UCSD-AML1 (cell line): ENCODE measurements at regions not wholly inside any gene's neighbourhood (a gene's known extent, or its start where the extent isn't known, plus 50 kb on each side); places are given as distances from the start of the nearest gene placed in this dataset.

Experiments used
- DNase-seq: peaks from one replicate; lab custom pipeline; 2025; ENCODE audit not compliant: unreplicated experiment; lab: John Stamatoyannopoulos, UW

- no peak for DNase-seq
These were observed 444.9 kb downstream of the DMAC1 start for GRCh38 chr9:7354704-7355103.

DNA sequence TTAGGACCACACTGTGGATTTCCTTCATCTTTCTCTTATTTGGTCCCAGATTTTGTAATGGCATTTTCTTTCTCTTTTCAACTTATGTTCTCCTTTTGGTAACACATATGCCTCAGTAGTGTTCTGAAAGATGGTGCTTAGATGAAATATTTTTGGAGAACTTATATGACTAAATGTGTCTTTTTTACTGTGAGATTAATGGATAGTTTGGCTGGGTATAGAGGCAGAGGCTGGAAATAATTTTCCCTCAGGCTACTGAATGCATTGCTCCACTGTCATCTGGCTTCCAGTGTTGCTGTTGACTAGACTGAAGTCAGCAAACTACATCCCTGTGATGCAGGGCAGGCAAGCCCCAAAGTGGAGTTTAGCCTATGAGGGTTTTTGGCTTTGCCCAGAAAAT lies 450.9 kb downstream of the DMAC1 start:
- no peak for DNase-seq

GRCh38 chr9:7347556-7347955 lies 452.0 kb downstream of the DMAC1 start:
- no peak for DNase-seq

DNA sequence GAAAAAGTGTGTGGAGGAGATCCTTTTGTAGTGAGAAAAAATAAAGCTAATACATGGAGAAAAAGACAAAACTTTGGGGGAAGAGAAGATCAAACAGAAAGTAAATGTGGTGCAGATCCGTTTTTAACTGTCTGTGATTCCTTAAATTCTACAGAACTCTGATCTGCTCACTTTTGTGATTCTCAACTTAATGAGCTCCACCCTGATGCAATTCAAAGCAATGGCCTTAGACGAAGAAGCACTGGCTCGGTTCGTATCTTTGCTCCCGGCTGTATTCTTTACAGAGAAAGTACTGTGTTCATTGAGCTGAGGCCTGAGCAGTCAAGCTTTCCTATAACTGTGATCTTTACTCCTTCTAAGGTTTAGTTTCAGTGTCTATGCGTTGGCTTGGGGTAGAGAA lies 453.4 kb downstream of the DMAC1 start:
- DNase-seq, result no peak

- DNase-seq, result no peak
These were observed 456.8 kb downstream of the DMAC1 start for GRCh38 chr9:7342736-7343135.

- no peak for DNase-seq
These were observed 457.3 kb downstream of the DMAC1 start for GRCh38 chr9:7342229-7342628.

GRCh38 chr9:7341571-7341970 lies 458.0 kb downstream of the DMAC1 start:
- no peak for DNase-seq

DNA sequence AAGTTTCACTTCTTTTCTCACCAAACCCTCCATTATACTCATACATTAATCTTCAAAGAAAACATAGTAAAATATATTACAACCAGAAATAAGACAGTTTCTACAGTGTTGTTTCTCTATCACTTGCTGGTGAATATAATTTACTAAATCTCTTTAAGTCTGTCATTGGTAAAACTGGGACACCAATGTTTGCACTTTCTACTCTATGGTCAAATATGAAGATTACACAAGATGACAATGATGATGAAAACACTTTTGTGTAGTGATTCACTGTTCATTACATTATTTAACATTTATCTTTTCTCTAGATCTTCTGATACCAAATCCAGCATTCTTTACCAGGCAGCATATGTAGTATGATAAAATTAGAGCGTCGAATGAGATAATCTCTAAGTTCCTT lies 459.1 kb downstream of the DMAC1 start:
- no peak for DNase-seq

GRCh38 chr9:7338586-7339281 lies 460.8 kb downstream of the DMAC1 start:
- DNase-seq, result no peak

DNA sequence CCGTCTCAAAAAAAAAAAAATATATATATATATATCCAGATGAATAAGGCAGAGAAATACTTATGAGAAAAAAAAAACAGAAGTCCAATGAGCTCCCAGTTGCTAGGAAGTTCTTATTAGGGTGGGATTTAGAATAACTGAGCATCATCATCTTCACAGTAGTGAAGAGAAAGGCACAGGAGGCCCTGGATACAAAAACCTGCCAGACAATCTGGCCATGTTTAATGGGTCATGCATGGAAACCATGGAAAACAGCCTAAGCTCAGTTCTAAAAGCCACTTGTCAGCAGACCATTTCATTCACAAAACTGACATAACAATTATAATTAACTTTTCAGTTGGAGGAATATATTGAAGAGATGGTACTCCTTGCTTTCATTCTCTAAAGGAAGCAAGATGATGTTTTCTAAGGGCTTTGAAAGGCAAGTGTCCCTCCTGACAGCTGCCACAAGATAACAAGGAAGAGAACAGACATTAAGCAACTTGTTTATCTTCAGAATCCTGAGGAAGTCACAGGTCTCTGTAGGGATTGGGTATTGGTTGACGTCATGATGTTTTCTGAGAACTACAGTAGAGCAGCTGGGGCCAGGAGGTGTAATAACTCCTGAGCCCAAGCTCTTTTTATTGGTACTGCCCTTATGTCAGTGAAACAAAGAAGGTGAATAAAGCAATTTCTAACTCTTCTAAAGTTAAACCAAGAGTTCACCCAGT lies 463.1 kb downstream of the DMAC1 start:
- no peak for DNase-seq

DNA sequence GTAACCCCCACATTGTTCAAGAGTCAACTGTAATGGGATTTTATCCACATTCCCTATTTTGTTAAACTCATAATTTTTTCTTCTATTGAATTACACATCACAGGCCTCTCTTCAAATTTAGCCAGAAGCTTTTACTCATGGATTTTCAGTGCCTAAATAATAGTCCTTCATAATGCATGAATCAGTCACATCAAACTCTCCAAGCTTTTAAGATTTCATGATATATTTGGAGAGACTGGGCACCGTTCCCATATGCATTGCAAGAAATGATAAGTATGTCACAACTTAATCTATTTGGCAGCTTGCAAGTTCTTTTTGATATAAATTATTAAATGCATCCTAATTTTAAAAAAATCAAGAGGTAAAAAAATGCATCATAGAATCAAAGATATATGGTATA lies 465.9 kb downstream of the DMAC1 start:
- no peak for DNase-seq

DNA sequence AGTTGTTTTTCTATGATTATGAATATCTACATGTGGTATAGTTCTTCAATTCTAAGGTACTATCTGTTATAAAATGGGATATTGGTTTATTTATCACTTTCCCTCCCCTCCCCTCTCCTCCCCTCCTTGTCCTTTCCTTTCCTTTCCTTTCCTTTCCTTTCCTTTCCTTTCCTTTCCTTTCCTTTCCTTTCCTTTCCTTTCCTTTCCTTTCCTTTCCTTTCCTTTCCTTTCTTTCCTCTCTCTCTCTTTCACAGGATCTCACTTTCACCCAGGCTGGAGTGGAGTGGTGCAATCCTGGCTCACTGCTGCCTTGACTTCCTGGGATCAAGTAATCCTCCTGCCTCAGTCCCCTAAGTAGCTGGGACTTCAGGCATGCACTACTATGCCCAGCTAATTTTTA lies 466.8 kb downstream of the DMAC1 start:
- DNase-seq, result no peak

- no peak for DNase-seq
These were observed 471.1 kb downstream of the DMAC1 start for GRCh38 chr9:7328453-7328852.

- DNase-seq, result no peak
These were observed 473.6 kb downstream of the DMAC1 start for GRCh38 chr9:7325995-7326394.

GRCh38 chr9:7324152-7324598 lies 475.4 kb downstream of the DMAC1 start:
- DNase-seq, result no peak

DNA sequence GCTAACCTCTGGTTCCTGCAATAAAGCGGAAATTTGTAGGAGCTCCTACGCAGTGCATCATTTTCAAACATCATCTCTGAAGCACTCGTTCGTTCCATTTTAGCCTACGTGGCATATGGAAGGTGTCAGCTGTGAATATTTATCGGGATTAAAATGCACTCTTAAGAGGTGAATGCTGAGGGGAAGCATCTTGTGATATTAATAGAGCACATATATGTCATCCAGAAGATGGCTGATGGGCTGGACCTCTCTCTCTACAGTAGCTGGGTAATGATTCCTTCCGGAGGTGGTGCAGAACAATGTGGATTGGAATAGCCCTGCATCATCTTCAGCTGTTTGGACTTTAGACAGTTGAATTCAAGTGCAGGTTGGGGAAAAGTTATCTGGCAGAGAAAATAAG lies 478.7 kb downstream of the DMAC1 start:
- no peak for DNase-seq

DNA sequence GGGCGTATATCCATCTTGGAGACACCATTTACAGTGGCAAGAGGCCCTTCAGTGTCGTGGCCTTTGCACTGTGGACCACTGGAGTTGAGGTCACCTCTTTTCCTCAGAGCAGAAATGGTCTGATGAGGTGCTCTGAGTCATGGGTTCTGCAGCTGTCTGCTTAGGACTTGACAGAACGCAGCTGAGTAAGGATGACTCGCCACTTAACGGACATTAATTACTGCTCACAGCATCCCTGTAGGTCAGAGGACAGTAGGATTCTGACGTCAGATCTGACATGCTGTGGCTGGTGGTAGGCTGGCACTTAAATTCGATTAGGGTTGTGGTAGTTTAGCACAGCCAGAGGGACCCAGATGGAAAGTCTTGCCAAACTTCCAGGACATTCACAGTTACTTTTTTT lies 479.4 kb downstream of the DMAC1 start:
- DNase-seq, result no peak

- DNase-seq, result no peak
These were observed 480.7 kb downstream of the DMAC1 start for GRCh38 chr9:7318920-7319319.

- DNase-seq, result no peak
These were observed 482.6 kb downstream of the DMAC1 start for GRCh38 chr9:7316967-7317366.

- DNase-seq, result no peak
These were observed 483.3 kb downstream of the DMAC1 start for GRCh38 chr9:7316166-7316795.

- DNase-seq, result no peak
These were observed 483.8 kb downstream of the DMAC1 start for GRCh38 chr9:7315746-7316145.

DNA sequence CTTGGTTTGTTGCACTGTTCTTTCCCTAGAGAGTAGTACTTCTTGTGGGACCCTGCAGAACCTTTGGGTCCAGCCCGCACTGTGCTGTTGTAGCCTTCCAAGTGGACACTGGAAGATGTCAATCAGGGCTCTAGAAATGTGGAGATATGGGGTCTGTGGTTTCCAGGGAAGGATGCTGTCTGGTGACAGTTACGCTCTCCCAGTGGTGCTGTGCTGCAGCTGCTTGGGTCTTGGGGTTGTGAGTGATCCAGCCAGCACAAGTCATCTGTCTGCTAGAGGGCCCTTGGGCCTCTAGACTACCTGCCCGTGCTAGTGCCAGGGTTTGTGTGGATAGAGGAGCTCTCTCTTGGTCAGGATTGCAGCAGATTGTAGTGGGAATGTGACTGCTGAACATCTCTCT lies 484.5 kb downstream of the DMAC1 start:
- DNase-seq, result no peak
